GM13977 (cell line): ENCODE measurements at regions not wholly inside any gene's neighbourhood (a gene's known extent, or its start where the extent isn't known, plus 50 kb on each side); places are given as distances from the start of the nearest gene placed in this dataset.
"Not testable (repeated sequence)": the region's sequence is repeated elsewhere in the genome, so short reads cannot be mapped to it uniquely, and the experiment has no call there.

ENCODE experiments used
- DNase-seq: peaks from one replicate; pipeline ENCODE4 v3.0.0; 2012; ENCODE audit warnings: low spot score
- in situ Hi-C: fragments of 300-500 bp; cut with MboI; formaldehyde crosslinking; loops from one replicate; pipeline ENCODE4 v1.12.0; 2022; ENCODE audit warnings: low sequenced_read_pairs, low pct_unique_long_range_greater_than_20kb, mixed read lengths, inconsistent platforms; ENCODE audit not compliant: unreplicated experiment
- TF ChIP-seq, protein P1 (sequence below): IDR thresholded peaks from 2 replicates; pipeline ENCODE4 v1.5.1; 2012; ENCODE audit warnings: mild to moderate bottlenecking, control low read depth; ENCODE audit not compliant: insufficient read depth; ENCODE audit errors: extremely low read depth, missing control alignments

DNA sequence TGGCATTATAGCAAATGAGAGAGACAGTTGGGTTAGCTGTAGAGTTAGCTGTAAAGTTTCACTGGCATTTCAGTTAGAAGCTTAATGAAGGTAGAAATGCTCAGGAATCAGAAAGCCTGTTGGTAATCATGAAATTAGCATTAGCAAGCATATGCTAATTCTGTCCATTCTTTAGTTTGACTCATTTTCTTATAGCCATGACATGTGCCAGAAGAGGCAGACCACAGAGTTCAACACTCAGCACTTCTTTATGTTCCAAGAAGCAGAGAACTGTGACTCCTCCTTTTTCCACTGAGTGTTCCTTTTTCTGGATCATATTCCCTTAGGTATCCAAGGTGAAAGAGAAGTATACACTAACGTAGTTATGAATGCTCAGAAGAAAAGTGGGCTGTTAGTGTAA, 276.2 kb upstream of the SGO1 start:
- TF ChIP-seq, protein P1, sequence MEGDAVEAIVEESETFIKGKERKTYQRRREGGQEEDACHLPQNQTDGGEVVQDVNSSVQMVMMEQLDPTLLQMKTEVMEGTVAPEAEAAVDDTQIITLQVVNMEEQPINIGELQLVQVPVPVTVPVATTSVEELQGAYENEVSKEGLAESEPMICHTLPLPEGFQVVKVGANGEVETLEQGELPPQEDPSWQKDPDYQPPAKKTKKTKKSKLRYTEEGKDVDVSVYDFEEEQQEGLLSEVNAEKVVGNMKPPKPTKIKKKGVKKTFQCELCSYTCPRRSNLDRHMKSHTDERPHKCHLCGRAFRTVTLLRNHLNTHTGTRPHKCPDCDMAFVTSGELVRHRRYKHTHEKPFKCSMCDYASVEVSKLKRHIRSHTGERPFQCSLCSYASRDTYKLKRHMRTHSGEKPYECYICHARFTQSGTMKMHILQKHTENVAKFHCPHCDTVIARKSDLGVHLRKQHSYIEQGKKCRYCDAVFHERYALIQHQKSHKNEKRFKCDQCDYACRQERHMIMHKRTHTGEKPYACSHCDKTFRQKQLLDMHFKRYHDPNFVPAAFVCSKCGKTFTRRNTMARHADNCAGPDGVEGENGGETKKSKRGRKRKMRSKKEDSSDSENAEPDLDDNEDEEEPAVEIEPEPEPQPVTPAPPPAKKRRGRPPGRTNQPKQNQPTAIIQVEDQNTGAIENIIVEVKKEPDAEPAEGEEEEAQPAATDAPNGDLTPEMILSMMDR = no peak
- in situ Hi-C loops = no loop called here
- no peak for DNase-seq

DNA sequence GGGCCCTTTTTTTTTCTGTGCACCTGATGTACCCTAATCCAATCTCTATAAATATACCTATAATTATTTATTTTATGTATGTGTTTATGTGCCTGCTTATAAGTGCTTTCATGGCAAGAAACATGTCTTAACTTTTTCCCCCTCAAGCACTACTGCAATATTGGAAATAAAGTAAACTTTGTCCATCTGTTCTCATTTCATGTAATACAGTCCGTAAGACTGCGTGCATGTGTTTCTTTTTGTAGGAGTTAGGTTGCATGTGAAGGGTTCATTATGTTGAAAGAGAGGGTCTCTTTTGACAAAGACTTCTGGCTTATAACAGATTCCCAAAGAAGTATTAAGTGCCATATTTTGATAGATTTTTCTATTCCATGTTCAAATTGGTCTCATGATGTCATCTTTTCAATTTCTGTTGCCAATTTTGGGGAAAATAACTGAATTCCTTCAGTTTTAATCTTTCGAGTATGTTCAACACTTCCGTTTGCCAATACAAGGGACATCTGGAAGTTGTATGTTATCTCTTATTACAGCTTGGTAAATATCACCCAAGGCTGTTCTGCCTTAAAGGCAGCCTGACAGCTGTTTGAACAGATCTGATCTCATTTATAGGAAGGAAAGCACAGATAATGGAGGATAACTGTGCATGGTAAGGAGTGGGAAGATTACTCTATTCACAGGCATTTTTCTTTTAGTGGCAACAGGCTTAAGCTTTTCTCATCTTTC, 273.1 kb upstream of the SGO1 start:
- DNase-seq = no peak
- TF ChIP-seq, protein P1 = no peak
- in situ Hi-C loops = no loop called here

DNA sequence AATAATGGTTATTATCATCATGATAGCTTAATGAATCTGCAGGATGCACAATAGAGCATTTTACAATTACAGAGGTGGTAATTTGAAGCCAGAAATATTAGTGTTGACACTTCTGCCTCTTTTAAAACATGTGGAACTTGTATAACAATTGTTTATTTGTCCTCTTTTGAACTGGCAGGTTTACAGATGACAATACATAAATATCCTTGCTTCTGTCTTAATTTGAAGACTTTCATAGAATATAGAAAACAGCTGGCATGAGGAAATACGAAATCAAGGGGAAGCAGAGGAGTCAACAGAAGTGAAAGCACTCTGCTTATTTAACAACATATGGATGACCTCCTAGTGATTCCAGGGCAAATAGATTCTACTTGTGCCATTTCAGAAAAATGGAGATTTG, 270.5 kb upstream of the SGO1 start:
- in situ Hi-C loops = no loop called here
- TF ChIP-seq, protein P1 = no peak
- DNase-seq = no peak

DNA sequence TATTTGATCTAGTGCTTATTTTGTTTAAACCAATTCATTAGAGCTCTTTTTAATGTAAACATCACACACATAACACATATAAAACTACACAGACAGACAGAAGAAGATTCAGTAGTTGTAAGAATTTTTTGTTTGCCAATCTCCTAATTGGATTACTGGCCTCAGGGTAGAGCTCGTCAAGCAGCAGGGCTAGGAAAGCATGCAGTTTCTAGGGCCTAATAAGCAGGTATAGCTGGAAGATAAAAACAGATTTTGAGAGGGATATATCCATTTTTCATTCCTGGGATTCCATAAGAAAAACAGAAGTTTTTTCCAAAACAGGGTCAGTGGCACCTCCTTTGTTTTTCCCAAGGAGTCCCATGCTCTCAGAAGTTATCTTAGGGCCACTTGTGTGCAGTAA, 265.2 kb upstream of the SGO1 start:
- DNase-seq = no peak
- in situ Hi-C loops = no loop called here
- TF ChIP-seq, protein P1 = no peak

DNA sequence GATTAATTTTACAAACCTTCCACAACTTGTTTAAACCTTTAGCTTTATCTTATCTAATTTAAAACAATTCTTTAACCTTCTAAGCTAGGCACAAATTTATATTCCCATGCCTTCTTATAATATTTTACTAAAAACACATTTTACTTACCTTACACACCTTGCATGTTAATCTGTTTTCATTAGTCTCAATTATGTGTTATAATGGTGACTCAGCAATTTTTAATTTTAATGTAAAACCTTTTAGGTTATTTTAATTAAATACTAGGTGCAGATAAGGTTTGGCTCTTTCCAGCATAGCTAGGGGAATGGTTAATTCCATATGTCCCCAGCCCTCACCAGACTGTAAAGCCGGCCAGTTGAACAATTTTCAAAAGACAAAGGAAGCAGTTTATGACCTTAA, 264.6 kb upstream of the SGO1 start:
- TF ChIP-seq, protein P1 = no peak
- in situ Hi-C loops = no loop called here
- DNase-seq = no peak

DNA sequence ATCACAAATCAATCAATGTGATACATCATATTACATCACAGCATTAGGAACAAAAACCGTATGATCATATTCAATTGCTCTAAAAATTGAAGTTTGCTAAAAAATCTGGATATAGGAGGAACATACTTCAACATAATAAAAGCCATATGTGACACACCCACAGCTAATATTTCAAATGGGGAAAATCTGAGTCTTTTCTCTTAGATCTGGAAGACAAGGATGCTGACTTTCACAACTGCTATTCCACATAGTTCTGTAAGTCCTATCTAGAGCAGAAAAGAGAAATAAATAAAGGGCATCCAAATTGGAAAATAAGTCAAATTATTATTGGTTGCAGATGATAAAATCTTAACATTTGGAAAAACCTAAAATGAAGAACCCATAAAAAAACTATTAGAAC, 256.8 kb upstream of the SGO1 start:
- in situ Hi-C loops = no loop called here
- no peak for DNase-seq
- TF ChIP-seq, protein P1 = no peak

- in situ Hi-C loops, DNase-seq: not testable (repeated sequence)
These were observed 241.3 kb upstream of the SGO1 start for GRCh38 chr3:20427268-20427667.
